ENCODE measurements at regions not wholly inside any gene's neighbourhood (a gene's known extent, or its start where the extent isn't known, plus 50 kb on each side); places are given as distances from the start of the nearest gene placed in this dataset.

DNA sequence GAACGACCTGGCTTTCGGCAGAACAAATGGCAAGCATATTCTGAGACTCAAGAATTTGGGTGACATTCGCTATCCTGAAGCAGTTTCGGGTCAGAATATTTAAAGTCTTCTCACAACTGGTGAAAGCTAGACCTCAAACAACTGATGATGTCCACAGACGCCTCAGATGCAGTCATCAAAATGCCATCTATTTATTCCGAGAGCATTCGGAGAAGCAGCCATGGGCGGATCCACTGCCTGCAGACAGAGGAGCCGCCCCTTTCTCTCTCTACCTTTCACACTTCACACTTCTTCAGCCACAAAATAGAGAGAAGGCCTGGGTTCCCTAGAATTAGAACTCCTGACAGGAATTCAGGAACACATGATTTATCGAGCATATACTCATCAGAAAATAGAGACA is 65.8 kb upstream of the CREB1 start:
- DNase-seq = no peak

DNA sequence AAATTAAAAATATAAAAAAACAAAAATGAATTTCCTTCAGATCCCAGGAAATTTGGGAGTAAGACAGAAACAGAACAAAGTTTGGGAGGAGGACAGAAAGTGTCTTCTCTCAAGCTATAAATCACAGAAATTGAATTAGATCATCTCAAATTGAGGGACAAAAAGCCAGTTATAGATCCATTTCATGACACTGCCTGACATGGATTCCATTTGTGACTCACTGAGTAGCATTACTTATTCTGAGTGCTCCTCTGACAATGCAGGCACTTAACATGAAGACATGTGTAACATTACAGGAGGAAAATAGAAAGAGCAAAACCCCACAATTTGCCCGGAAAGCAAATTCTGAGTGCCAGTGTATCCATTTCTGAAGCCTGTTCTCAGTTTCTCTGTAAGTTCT is 63.9 kb upstream of the CREB1 start:
- no peak for DNase-seq

DNA sequence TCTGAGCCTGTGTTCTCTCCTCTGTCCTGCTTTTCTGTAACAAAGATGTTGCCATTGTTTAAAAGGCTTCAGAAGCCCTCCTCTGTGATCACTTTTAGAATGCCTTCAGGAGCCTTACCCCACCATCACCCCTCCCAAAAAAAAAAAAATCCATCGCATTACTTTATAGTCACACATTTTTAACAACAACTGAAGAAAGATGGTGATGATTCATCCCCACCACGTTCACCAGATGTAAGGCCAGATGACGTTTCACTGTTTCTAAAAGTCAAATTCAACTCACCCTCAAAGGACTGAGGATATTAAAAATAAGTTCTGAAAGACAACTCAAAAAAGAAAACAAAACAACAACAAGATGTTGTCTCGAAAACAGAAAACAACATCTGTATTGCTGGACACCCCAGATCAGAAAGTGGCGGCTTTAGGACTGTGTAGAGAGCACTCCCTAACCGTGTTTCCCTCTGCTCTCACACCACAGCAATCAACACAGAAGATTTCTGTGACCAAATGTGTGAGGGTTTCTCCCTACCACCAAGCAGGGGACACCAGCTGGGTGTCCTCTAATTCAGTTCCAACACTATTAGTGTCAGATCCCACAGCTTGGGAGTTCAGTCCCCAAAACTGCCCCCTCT is 61.9 kb upstream of the CREB1 start:
- peak in 1 of 2 donors; percentile 34 for DNase-seq

DNA sequence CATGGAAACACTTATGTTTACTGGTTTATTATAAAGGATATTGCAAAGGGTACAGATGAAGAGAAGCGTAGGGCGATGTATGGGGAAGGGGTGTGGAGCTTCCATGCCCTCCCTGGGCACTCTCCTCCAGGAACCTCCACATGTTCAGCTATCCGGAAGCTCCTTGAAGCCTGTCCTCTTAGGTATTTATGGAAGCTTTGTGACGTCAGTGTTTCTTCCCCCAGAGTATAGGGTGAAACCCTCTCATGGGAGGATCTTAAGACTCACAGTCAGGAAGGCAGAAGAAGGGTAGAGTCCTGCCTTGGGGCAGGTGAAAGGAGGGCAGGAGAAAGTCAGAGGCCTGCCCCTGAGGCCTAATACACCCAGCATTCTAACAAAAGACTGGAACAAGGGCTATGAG is 61.3 kb upstream of the CREB1 start:
- no peak for DNase-seq

DNA sequence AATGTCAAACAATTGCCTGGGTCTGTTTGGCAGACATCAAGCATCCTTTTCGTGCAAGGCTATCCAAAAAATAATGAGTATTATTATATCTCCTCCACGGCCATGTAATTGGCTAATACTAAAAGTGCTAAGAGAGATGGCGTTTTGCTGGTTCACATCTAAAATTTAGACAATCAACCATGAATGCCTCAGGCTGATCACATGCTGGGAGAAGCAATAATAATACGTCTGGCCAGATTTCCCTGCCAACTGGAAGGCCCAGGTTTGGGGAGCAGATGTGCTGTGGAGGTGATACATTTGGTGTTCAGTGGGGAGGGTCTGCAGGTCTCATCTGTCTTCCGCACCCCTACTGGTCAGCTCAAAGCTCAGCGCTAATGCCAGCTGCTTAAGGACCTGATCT is 60.3 kb upstream of the CREB1 start:
- no peak for DNase-seq

DNA sequence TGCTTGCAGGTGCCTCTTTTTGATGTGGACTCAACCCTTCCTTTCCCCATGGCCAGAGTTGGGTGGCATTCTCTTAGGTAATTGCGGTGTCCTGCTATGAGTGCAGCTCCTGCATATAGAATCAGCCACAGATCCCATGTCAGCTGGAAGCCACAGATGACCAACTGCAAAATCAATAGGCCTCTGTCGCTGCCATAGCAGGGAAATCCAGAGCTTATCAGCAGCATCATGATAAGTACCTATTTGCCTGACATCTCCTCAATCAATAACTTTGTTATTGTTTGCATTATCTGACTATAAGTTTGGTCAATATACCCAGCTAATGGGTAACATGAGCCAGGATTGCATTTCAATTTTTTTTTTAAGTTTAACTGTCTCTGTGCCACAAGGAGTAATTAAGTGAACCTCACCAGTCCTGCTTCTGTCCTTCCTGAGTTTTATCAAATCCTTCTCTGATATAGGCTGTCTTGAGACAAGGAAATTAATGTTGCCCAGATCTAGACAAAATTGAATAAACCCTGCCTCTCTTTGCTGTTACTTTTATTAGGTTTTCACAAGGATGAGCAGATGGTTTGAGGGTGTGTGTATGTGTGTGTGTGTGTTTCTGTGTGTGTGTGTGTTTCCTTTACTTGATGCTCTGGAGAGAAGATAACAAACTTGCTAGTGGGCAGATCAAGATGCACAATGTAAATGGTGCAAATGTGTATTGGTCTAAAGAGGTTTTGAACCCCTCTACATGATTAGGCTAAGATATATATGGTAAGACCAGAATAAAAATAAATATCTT is 59.6 kb upstream of the CREB1 start:
- no peak for DNase-seq

DNA sequence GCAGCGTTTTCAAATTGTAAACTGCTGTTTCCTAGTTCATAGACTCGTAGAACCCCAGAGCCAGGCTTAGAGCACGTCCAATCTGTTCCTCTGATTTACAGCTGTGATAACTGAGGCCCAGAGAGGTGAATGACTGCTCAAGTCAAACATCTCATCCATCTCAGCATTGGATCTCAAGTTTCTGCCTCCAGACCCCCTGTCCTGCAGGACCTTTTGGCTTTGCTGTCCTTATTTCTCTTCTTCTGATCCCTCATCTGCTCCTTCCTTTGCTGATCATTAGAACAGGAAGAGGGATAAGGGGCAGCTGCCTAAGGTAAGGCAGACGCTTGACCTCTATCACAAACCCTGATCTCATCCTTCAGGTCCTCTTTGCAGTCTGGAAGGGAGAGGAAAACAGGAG is 58.5 kb upstream of the CREB1 start:
- DNase-seq = no peak

DNA sequence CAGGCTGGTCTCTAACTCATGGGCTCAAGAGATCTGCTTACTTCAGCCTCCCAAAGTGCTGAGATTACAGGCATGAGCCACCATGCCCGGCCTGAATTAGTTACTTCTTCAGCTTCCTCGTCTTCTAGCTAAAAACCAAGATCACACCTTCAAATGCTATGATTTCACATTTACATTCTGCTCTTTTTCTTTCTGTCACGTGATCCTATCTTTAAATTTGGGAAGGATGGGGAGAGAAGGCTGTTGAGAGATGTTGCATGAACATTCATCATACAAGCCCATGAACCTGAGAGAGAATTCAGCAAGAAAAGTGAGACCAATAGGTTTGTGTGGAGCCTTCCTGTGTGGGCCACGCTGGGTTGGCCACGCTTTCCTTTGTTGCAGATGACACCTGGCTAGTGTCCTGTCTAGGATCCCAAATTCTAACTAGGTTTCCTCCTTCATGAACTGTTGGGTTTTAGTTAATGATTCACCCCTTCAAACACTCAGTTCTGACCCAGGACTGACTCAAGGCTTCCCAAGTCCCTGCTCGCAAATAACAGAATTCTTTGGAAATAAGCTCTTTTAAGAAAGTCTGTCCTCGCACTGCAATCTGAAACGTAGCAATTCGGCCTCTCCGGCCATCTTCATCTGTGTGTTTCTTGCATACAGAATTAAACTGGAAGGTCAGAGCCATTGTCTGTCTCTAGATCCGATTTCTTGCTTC is 57.3 kb upstream of the CREB1 start:
- no peak for DNase-seq

DNA sequence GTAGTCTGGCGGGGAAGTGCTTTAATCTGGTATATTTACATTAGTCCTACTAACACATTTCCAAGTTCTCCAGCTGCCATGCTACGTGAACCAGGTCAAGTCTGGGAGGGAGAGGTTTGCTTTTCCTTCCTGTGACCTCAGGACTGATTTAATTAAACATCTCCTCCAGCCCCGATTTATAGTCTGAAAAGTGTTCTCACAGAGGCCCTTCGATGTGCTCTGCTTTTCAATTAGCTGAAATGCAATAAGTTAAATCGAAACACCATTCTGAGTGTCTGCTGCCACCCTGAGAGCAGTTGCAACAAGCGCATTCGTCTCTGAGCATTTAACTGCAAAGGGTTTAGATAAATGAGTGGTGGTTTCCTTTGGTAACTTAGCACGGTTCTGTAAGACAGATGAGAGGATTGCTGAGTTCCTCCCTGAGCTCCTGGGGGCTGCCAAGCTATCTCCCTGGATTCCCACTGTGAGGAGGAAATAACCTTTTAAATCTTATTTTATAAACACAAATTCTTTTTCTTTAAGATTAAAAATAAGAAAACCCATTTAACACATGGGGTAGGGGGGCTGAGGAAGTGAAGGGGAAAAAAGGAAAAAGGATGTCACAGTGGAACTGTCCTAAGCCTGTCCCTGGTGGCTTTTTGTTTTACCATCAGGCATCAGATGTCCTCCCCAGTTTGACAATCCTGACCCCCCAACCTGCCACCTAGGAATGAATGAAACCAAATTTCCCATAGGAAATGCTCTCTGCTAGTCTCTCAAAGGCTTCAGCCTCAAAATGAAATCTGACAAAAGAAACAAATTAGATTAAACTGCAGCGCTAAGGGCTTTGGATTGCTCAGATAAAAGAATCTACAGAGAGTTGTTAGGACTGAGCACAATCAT is 56.5 kb upstream of the CREB1 start:
- peak; percentile 73 for DNase-seq

DNA sequence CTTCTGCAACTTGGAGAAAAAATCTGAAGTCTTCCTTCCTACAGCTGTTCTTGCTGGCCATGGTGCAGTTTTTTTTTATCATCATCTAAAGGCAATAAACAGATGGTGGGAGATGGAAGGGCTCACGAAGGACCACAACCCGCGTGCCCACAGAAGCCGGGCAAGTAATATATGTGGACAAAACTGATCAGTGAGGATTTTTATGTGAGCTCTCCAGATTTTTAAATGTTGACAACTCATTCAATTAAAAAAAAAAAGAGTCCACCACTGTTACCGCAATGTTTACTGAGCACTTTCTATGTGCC is 55.9 kb upstream of the CREB1 start:
- DNase-seq = no peak

DNA sequence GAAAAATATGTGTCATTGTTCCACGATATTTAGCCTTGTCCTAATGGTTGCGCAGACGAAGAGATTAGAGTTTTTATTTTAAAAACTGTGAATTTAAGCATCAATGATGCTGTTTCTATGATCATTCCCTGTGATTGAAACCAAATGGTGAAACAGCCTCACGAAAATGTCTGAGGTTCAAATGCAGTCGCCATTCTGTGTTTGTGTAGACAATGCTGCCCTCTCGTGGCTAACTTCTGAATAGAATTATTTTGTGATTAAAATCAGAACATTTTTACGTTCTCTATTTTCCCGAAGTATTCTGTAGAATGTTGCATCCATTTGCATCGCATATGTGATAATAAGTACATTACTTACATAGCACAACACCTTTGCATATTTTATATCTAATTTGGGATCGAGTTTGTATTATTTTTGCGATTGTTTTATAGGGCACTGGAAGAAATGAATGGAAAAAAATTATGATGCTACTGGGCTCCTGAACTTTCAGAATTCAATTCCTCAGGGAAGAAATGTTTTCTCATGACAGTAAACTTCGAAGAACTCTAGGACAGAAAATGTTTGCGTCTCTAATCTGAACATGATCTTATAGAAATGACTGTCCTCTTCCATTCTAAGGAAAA is 54.8 kb upstream of the CREB1 start:
- DNase-seq = peak; percentile 50 to 93

DNA sequence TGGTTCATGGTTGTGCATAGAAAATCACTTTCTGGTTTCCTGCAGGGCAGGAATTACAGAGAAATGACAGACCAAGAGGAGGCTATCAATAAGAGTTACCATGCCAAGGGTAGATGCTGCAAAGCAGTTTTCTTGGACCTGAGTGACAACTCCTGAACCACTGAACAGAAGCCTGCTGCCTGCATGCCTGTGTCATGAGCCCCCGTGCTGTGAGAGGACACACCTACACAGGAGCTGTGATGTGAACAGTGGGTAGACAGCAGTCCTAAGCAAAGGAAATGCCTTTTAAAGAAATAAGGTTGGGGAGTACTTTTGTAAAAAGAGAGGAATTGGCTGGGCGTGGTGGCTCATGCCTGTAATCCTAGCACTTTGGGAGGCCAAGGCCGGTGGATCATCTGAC is 54.2 kb upstream of the CREB1 start:
- DNase-seq = no peak

DNA sequence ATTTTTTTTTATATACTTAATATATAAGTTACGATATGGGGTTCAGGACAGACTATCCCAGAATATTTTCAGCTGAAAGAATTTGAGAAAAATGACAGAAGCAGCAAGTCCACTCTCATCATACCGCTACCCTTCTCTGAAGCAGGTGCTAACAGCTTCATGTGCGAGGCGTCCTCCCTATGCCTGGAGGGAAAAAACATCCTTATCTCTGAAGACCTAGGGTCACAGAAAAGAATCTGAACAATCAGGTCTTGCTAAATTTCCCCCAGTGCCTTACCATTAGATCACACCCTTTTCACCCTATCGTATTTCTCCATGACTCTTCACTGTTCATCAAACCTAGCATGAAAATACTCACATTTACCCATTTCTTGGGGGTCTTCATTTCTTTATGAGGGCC is 51.9 kb upstream of the CREB1 start:
- DNase-seq = no peak

DNA sequence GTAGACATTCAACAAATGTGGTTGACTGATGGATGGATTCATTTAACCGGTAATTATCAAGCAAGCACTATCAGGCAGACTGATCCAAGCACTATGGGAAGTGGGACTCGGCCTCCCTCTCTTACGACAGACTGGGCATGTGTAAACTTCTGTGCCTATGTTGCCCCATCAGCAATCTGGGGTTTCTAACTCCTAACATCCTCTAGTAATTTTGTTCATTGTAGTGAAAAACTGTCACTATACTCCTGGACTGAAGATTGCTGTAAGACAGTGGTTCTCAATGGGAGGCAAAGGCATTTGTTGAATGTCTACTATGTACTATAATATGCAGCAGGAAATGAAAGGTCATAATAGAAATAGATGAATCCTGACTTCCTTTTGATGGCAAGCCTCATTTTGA is 51.2 kb upstream of the CREB1 start:
- peak; percentile 67 to 72 for DNase-seq

DNA sequence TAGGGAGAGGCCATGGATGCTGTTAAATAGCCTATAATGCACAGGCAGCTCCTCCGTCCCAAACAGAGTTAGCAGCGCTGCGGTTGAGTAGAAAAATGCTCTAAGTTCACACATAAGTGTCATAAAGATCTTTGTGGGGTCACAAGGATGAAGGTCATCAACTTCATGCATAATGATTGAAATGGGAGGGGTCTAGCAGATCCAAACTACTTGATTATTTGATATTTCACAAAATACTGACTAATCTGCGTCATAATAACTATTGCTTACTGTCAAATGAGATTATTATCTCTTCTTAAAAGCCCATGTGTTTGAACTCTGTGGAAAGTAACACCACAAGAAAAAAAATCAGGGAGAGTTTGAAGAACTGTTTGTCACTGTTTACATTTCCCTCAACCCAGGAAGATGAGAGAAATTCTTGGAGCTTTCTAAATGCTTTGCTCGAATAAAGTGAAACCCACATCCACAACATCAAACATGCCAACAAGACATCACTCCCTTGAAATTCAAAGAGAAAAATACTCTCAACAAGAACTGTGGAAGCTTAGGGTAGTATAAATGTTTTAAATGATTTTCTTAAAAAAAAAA is 50.5 kb upstream of the CREB1 start:
- no peak for DNase-seq
